Stimulated activated CD4-positive, alpha-beta T cell treated with anti-CD3 and anti-CD28 coated beads, Interleukin-1b, Interleukin-23, amount 100 ng/mL, for 24 hours (primary cell): ENCODE measurements at regions not wholly inside any gene's neighbourhood (a gene's known extent, or its start where the extent isn't known, plus 50 kb on each side); places are given as distances from the start of the nearest gene placed in this dataset.

Experiments used
- DNase-seq, 4 experiments: peaks; one replicate each; pipeline ENCODE4 v3.0.0-alpha.2; 2020; ENCODE audit warnings: low read depth in 4 of 4, low spot score in 1 of 4

- no peak for DNase-seq
Measured at GRCh38 chr18:24975496-24976372, 376.2 kb downstream of the ZNF521 start.

DNA sequence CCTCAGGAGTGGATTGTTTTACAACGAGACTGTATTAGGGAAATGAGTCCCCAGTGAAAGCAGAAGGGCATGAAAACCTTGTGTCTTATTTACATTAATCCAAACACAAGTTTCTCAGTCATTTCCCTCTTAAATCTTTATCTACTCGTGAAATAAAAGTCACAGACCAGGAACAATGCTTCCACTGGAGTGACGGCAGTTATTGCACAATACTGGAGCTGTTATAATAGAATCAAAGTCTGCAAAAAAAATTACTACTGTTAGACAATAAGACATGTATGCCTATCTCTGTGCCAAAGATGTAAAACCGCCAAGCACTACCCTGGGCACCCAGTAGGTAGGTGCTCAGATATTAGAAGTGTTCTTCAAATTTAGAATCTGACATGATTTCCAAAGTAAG is 375.5 kb downstream of the ZNF521 start:
- no peak for DNase-seq

DNA sequence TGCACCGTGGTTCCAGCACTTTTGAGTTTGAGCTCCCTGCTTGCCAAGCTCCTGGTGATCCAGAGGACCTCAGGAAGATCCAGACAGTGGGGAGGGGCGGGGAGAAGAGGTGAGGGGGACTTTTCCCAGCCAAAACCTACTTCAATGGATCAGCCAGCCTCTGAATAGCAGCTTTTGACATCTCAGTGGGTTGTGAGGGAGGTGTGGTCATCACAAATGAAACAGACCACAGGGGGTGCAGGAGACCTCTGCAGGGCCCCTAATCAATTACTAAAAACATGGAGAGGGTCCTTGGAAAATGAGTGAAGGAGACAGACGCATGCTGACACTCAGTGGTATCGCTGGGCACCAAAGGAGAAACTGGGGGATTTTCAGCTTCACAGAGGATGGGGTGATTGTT is 372.7 kb downstream of the ZNF521 start:
- no peak for DNase-seq

DNA sequence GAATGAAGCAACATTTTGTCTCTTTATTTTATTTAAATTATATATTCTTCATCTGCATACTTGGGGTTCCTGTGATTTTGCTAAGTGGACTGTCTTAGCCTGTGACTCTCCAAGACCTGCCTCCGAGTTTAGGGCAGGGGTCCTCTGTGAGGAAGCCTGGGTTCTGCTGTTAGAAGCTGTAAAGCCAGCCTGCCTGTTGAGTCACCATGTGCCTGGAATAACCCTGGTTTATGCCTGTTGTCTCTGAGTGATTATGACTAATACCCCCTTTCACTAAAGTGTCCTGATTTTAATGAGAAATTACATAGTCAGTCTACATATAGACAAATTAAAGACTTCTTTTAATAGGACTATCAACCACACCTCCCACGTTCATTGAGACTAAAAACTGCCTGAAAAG is 369.1 kb downstream of the ZNF521 start:
- no peak for DNase-seq

GRCh38 chr18:24983566-24984139 is 368.3 kb downstream of the ZNF521 start:
- DNase-seq = no peak

GRCh38 chr18:24985586-24985985 is 366.4 kb downstream of the ZNF521 start:
- no peak for DNase-seq

- DNase-seq = no peak
Measured at GRCh38 chr18:24986666-24987302, 365.2 kb downstream of the ZNF521 start.

DNA sequence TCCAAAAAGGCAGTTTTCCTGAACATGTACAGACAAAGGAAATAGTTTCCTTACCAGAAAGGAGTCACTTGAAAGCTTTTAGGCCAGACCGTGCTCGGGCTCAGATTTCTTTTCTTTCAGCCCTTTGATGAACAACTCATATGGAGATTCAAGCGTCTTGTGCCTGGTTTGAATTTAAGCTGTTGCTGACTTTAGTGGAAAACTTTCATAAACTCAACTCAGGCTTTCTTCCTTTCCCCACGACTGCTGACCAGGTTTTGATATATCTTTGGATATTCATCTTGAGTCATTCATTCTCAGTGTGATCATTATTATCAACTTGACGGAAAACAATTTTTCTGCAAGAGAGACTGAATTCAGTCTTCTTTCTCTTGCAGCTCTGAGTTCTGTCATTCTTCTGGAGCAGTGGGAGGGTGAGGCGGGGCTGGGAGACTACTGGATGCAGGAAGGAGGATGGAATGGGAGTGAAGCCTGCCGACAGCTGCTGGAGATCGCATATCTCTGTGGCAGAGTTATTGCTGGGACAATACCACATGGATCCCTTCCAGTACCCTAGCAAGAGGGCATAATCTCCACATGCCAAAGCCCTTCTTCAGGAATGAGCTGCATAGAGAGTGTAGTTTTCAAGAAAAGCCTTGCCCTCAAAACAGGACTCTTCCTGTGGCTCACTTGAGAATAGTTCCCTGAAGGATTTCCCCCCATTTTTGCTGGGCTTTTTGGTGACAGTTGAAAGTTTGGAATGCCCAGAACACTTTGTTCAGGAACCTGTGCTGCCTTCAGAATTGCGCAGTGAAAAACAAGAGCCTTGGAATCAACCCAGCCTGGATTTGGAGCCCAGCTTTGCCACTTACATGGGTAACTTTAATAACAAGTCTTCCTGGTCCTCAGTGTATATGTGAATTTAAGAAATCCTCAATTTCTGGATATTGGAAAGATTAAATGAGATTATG is 364.4 kb downstream of the ZNF521 start:
- no peak for DNase-seq

DNA sequence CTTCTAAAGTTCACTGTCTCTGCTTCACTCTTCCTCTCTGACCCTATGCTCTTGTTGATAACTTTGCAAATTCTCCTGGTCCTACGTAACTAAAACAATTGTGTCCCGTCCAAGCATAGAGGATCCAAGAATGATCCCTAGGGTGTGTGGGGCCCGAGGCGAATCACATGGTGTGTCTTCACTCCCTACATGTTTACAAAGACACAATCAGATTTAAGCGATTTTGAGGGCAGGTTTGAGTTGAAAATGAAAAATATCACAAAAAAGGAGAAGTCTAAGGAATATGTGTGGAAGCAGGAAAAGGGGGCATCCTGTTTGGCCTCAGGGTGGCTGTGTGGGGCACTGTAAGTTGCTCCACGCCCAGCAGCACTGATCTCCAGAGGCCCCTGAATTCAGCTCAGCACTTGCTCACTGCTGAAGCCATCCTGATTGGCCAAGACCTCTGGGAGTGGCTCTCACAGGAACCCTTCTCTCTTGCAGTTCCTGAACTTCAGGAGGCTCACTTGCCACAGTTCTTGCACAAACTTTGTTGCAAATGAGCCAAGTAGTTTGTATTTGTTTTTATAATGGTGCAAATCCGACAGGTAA is 363.6 kb downstream of the ZNF521 start:
- DNase-seq = no peak

GRCh38 chr18:24989760-24990593 is 362.0 kb downstream of the ZNF521 start:
- DNase-seq = no peak

DNA sequence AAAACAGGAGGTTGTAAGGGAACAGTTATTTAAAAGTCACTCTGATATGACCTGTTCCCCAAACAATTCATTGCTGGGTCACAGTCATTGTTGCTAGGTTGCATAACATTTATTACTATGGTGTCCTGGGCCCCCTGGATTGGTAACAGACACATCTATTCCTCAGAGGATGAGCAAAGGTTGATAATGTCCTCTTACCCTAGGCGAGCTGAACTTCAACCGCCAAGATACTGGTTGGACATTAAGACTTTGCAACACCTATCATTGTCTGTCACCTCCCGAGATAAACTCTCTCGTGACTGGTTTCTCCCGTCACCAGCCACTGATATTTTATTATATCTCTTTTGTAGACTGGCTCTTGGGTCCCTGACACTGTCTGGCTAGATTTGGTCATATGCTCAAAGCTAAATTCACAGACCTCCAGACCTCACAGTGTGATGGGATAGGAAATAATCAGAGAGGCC is 361.3 kb downstream of the ZNF521 start:
- DNase-seq = no peak

DNA sequence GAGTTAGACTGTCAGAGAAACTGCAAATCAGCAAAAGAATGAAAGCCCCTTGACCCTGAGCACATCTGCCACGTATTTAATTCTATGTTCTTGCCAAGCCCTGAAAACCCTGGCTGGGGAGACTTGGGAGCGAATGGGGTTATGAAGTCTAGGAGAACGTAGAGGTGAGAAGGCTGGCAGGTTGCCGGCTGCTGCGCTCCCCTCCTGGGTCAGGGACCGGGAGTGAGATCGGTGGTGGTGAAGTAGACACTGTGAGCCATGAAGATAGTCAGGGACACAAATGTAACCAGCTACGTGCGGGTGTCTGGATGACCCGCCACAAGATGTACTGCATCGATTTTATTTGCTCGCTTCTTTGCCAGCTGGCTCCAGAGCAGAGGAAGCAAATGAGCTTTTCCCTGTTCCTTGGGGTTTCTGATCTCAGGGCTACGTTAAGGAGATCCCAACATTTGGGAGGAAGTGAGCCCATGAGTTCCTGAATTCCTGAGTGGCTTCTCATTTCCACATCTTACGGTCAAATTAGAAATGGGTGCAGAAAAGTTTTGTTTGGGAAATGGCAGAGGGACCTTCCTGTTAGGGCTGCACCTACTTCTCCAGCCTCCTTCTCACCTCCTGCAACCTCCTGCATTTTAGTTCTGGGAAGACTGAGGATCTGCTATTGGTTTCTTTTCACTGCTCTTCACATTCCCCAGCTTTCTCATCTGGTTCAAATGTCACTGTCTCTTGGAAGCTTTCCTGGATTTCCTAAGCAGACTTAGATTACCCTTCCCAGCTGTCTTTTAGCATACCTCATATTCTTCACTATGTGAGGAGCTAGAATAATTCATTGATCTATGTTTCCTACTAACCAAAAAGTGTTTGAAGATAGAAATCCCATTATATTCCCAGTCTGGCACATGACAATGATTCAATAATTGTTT is 360.6 kb downstream of the ZNF521 start:
- no peak for DNase-seq

- no peak for DNase-seq
Measured at GRCh38 chr18:24992491-24992890, 359.5 kb downstream of the ZNF521 start.

DNA sequence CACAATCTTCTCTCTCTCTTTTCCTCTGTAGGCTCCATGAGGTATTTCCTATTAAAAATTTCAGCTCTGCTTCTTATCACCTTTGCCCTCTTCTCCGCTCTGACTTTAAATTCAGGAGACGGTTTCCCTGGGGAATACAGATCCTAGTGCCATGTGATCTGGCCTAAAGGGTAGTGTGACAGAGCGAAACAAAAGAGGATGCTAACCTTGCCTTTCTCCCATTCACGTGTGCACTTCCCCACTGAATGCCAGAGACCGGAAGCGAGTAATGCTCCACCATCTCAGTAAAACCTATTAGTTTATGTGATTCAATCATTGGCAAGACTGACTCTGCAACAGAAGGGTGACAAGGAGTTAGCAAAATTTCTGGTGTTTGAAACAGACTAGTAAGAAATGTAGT is 358.3 kb downstream of the ZNF521 start:
- DNase-seq = no peak

GRCh38 chr18:24995056-24995455 is 356.9 kb downstream of the ZNF521 start:
- no peak for DNase-seq

DNA sequence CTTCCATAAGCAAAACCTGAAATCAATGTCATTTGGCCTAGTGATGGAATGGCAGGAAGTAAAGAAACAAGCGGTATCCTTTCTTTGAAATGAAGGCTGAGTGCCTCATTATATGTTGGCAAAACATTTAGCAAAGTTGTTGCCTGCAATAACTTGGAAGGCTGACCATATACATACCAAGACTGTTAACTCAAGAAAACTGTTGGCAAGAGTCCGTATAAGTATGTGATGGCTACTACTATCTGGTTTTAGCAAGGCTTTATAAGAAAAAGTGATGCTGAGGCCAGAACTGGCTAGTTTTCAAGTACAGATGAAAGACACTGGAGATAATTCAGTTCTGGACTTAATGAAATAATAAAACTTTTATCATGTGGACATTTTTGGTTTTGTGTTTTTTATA is 356.2 kb downstream of the ZNF521 start:
- no peak for DNase-seq

DNA sequence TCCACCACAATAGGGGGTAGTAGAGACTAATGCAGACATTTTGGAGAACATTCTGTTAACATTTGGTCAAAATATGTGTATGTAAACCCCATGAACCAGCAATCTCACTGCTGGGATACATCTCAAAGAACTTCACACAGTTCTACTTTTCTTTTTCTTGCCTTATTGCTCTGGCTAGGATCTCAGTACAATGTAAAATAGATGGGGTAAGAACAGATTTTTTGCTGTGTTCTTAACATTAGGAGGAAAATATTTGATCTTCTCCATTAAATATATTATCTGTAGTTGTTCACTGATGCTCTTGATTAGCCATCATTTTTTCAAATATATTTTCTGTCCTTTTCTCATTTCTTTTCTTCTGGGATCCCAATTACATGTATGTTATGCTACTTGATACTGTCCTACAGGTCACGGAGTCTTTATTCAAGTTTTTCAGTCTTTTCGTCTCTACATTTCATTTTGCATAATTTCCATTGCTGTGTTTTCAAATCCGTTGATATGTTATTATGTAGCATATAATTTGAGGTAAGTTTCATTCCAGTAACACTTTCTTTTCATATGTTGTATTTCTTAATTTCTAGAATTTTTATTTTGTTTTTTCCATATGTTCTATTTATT is 352.2 kb downstream of the ZNF521 start:
- no peak for DNase-seq

DNA sequence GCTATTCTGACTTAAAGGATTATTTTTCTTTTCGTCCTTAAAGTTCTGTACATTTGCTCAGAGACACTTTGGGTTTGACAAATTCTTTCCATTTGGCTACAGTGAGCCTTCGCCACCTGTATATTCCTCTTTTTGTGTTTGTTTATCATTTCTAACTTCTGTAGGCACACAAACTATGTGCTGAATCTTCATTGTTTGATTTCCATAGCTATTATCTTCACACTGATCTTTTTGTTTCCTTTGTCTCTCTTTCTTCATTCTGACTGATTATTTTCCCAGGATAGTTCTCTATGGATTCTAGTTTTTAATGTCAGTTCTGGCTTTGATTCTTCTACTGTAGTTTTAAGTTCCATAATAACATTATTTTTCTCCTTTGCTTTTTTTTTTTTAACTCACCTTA is 350.2 kb downstream of the ZNF521 start:
- no peak for DNase-seq
